Ascending aorta (tissue), 2 donors: ENCODE measurements at regions not wholly inside any gene's neighbourhood (a gene's known extent, or its start where the extent isn't known, plus 50 kb on each side); places are given as distances from the start of the nearest gene placed in this dataset.
"Not testable (repeated sequence)": the region's sequence is repeated elsewhere in the genome, so short reads cannot be mapped to it uniquely, and the experiment has no call there.

Experiments
- DNase-seq, 2 donors: peaks; one replicate each; pipeline ENCODE4 v3.0.0-alpha.2; 2019; ENCODE audit warnings: low spot score in 2 of 2
- H3K27ac ChIP-seq, 2 donors: fragments of 200-600 bp; sonication (generic); one replicate each; pipeline ENCODE4 v1.5.1; 2016 to 2017; ENCODE audit warnings: mild to moderate bottlenecking in 1 of 2
- H3K27me3 ChIP-seq: fragments of 200-600 bp; sonication (generic); one replicate; pipeline ENCODE4 v1.5.1; 2017
- H3K36me3 ChIP-seq, 2 donors: fragments of 200-600 bp; sonication (generic); one replicate each; pipeline ENCODE4 v1.5.1; 2016
- H3K4me1 ChIP-seq, 2 donors: fragments of 200-600 bp; sonication (generic); one replicate each; pipeline ENCODE4 v1.5.1; 2016 to 2017; ENCODE audit warnings: mild to moderate bottlenecking in 1 of 2
- H3K4me3 ChIP-seq, 2 donors: fragments of 200-600 bp; sonication (generic); one replicate each; pipeline ENCODE4 v1.5.1; 2016 to 2017; ENCODE audit warnings: mild to moderate bottlenecking in 1 of 2
- H3K9me3 ChIP-seq, 2 donors: fragments of 200-600 bp; sonication (generic); one replicate each; pipeline ENCODE4 v1.5.1; 2016
- intact Hi-C: fragments of 100-400 bp; cut with DNase I; formaldehyde crosslinking; loops from one replicate; pipeline ENCODE4 v1.15.1; 2023
- TF ChIP-seq, protein P1 (sequence below), 3 experiments: fragments of 200-600 bp in 2 of 3; fragments of 450-650 bp in 1 of 3; sonication (generic) in 2 of 3; IDR thresholded peaks; one replicate each; pipeline ENCODE4 v1.5.1; 2016 to 2019; ENCODE audit warnings: antibody characterized with exemption in 3 of 3, mild to moderate bottlenecking in 1 of 3, moderate library complexity in 1 of 3

DNA sequence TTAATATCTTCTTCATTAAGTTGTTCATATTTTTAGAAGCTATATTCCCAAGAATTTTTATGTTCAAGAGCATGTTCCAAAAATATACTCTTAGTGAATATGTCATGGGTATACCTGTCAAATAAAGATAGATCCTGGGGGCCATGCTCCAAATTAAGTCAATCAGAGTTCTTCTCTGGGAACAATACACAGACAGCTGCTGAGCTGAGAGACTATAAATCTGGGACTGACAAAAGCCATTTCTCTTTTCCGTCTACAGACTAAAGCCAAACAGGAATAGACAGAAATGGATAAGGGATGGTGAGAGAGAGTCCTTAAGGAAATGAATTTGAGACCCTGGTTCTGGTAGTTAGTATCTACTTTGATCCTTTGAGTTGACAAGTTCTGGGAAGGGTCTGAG is 465.1 kb upstream of the RASGRP1 start:
- Histone ChIP-seq H3K4me3 (no peak overlapping the region), H3K27ac (no peak overlapping the region), H3K9me3 (no peaks in the 10 kb centered on the region), H3K36me3 (no peaks in the 10 kb centered on the region), H3K27me3 (no peaks in the 10 kb centered on the region), H3K4me1 (no peaks in the 10 kb centered on the region)
- TF ChIP-seq, protein P1, sequence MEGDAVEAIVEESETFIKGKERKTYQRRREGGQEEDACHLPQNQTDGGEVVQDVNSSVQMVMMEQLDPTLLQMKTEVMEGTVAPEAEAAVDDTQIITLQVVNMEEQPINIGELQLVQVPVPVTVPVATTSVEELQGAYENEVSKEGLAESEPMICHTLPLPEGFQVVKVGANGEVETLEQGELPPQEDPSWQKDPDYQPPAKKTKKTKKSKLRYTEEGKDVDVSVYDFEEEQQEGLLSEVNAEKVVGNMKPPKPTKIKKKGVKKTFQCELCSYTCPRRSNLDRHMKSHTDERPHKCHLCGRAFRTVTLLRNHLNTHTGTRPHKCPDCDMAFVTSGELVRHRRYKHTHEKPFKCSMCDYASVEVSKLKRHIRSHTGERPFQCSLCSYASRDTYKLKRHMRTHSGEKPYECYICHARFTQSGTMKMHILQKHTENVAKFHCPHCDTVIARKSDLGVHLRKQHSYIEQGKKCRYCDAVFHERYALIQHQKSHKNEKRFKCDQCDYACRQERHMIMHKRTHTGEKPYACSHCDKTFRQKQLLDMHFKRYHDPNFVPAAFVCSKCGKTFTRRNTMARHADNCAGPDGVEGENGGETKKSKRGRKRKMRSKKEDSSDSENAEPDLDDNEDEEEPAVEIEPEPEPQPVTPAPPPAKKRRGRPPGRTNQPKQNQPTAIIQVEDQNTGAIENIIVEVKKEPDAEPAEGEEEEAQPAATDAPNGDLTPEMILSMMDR (IDR thresholded peaks at IDR 0.05), result no peak
- DNase-seq, result no peak
- intact Hi-C loops, result no loop called here

- Histone ChIP-seq H3K4me3 (no peak overlapping the region), H3K27ac (no peak overlapping the region), H3K27me3 (no peaks in the 10 kb centered on the region), H3K4me1 (no peaks in the 10 kb centered on the region), H3K9me3 (no peaks in the 10 kb centered on the region), H3K36me3 (no peaks in the 10 kb centered on the region)
- intact Hi-C loops, result no loop called here
- TF ChIP-seq, protein P1 (IDR thresholded peaks at IDR 0.05), result no peak
- DNase-seq, result no peak
Observed at GRCh38 chr15:39030291-39031070, 465.9 kb upstream of the RASGRP1 start.

- H3K4me3 ChIP-seq, result no peak overlapping the region
- intact Hi-C loops, result no loop called here
- no peak overlapping the region for H3K27ac ChIP-seq
- DNase-seq, result no peak
- TF ChIP-seq, protein P1 (IDR thresholded peaks at IDR 0.05), result no peak
- H3K4me1 ChIP-seq, result no peaks in the 10 kb centered on the region
- H3K36me3 ChIP-seq, result no peaks in the 10 kb centered on the region
- no peaks in the 10 kb centered on the region for H3K9me3 ChIP-seq
- no peaks in the 10 kb centered on the region for H3K27me3 ChIP-seq
Observed at GRCh38 chr15:39031596-39031995, 467.0 kb upstream of the RASGRP1 start.

- TF ChIP-seq, protein P1 (IDR thresholded peaks at IDR 0.05), result no peak
- H3K36me3 ChIP-seq, result no peaks in the 10 kb centered on the region
- H3K9me3 ChIP-seq, result no peaks in the 10 kb centered on the region
- H3K27me3 ChIP-seq, result no peaks in the 10 kb centered on the region
- H3K27ac ChIP-seq, result no peak overlapping the region
- H3K4me1 ChIP-seq, result no peaks in the 10 kb centered on the region
- H3K4me3 ChIP-seq, result no peak overlapping the region
- no peak for DNase-seq
- intact Hi-C loops, result no loop called here
Observed at GRCh38 chr15:39034816-39035215, 470.2 kb upstream of the RASGRP1 start.

- H3K27ac ChIP-seq, H3K4me1 ChIP-seq, H3K4me3 ChIP-seq, H3K36me3 ChIP-seq, DNase-seq, intact Hi-C loops, H3K27me3 ChIP-seq, H3K9me3 ChIP-seq: not testable (repeated sequence)
Observed at GRCh38 chr15:39037611-39038010, 473.0 kb upstream of the RASGRP1 start.

- TF ChIP-seq, protein P1 (IDR thresholded peaks at IDR 0.05), result no peak
- intact Hi-C loops, result no loop called here
- no peaks in the 10 kb centered on the region for H3K27me3 ChIP-seq
- H3K27ac ChIP-seq, result no peak overlapping the region
- no peak for DNase-seq
- no peaks in the 10 kb centered on the region for H3K36me3 ChIP-seq
- no peak overlapping the region for H3K4me3 ChIP-seq
- no peaks in the 10 kb centered on the region for H3K4me1 ChIP-seq
- no peaks in the 10 kb centered on the region for H3K9me3 ChIP-seq
Observed at GRCh38 chr15:39040861-39041260, 476.2 kb upstream of the RASGRP1 start.
